ENCODE measurements at regions not wholly inside any gene's neighbourhood (a gene's known extent, or its start where the extent isn't known, plus 50 kb on each side); places are given as distances from the start of the nearest gene placed in this dataset.

DNA sequence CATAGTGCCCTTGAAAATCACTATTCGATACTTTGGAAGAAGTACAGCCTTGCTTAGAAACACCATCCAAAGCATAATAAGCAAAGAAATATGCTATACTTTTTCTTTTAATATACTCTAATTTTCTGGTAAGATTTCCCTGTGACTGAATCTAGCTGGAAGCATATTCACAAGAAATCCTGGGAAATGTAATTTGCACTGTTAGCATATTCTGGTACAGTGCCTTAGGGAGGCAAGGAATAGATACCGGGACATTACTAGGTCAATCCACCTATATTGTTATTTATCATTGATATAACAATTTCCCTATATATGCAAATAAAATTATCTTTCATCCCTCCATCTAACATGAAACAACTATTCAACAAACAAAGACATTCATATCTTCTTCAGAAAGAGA lies 1131.3 kb upstream of the PRR20A start:
- peaks cover 2% of the 10 kb centered on the region for H3K27me3 Mint-ChIP-seq (ENCODE audit: insufficient read depth, unreplicated experiment)
- no peak overlapping the region for H3K27ac Mint-ChIP-seq (ENCODE audit: low read depth, unreplicated experiment)
- intact Hi-C loops (cut with micrococcal nuclease): no loop called here
- ChIA-PET CTCF (no interaction called here), POLR2A (no interaction called here)
- H3K4me3 Mint-ChIP-seq (ENCODE audit: unreplicated experiment): no peak overlapping the region
- no peaks in the 10 kb centered on the region for H3K9me3 Mint-ChIP-seq (ENCODE audit: unreplicated experiment)
- TF ChIP-seq CTCF (IDR thresholded peaks at IDR 0.05; ENCODE audit: unreplicated experiment): no peak
- H3K4me1 Mint-ChIP-seq (ENCODE audit: insufficient read depth, unreplicated experiment): no peaks in the 10 kb centered on the region
- no peak for DNase-seq (ENCODE audit: unreplicated experiment)
- no TSS peak for BruUV-seq (replicated peaks)
- no peaks in the 10 kb centered on the region for H3K36me3 Mint-ChIP-seq (ENCODE audit: insufficient read depth, unreplicated experiment)

GRCh38 chr13:56012644-56013043 lies 1128.1 kb upstream of the PRR20A start:
- Mint-ChIP-seq H3K9me3 (ENCODE audit: unreplicated experiment) (no peaks in the 10 kb centered on the region), H3K4me3 (ENCODE audit: unreplicated experiment) (no peak overlapping the region), H3K36me3 (ENCODE audit: insufficient read depth, unreplicated experiment) (no peaks in the 10 kb centered on the region), H3K27ac (ENCODE audit: low read depth, unreplicated experiment) (no peak overlapping the region), H3K4me1 (ENCODE audit: insufficient read depth, unreplicated experiment) (no peaks in the 10 kb centered on the region), H3K27me3 (ENCODE audit: insufficient read depth, unreplicated experiment) (peaks cover 11% of the 10 kb centered on the region)
- intact Hi-C loops (cut with micrococcal nuclease): no loop called here
- POLR2A ChIA-PET: no interaction called here
- no peak for TF ChIP-seq CTCF (IDR thresholded peaks at IDR 0.05; ENCODE audit: unreplicated experiment)
- BruUV-seq (replicated peaks): no TSS peak
- CTCF ChIA-PET: interaction anchor here (0.8 kb wide), 1 partner anchor 10 kb away, joined by 3 read pairs; no protein-coding TSS in a partner anchor
- DNase-seq (ENCODE audit: unreplicated experiment): no peak

DNA sequence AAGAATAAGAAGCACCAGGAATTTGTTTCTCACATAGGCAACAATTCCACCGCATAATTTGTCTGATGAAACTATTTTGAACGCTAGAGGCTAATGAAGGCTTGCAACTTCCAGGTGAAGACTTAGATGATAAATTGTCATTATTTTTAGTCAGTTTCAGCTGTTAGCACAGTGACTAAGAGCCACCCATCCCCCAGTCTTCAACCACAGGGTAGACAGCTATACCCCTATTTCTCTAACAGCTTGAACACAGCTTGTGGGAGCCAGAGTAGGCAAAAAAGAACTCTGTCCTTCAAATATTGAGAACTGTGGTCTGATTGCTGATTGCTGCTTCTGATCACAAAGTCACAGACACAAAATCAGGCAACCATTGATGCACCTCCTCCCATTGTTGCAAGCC lies 1124.8 kb upstream of the PRR20A start:
- DNase-seq (ENCODE audit: unreplicated experiment): no peak
- no peak overlapping the region for H3K27ac Mint-ChIP-seq (ENCODE audit: low read depth, unreplicated experiment)
- H3K36me3 Mint-ChIP-seq (ENCODE audit: insufficient read depth, unreplicated experiment): no peaks in the 10 kb centered on the region
- no TSS peak for BruUV-seq (replicated peaks)
- H3K4me3 Mint-ChIP-seq (ENCODE audit: unreplicated experiment): no peak overlapping the region
- TF ChIP-seq CTCF (IDR thresholded peaks at IDR 0.05; ENCODE audit: unreplicated experiment): no peak
- ChIA-PET POLR2A (interaction anchor here (0.6 kb wide), 2 partner anchors 8 to 974 kb away, joined by 3 read pairs; no protein-coding TSS in a partner anchor), CTCF (no interaction called here)
- intact Hi-C loops (cut with micrococcal nuclease): no loop called here
- no peaks in the 10 kb centered on the region for H3K4me1 Mint-ChIP-seq (ENCODE audit: insufficient read depth, unreplicated experiment)
- H3K27me3 Mint-ChIP-seq (ENCODE audit: insufficient read depth, unreplicated experiment): peaks cover 11% of the 10 kb centered on the region
- H3K9me3 Mint-ChIP-seq (ENCODE audit: unreplicated experiment): no peaks in the 10 kb centered on the region

DNA sequence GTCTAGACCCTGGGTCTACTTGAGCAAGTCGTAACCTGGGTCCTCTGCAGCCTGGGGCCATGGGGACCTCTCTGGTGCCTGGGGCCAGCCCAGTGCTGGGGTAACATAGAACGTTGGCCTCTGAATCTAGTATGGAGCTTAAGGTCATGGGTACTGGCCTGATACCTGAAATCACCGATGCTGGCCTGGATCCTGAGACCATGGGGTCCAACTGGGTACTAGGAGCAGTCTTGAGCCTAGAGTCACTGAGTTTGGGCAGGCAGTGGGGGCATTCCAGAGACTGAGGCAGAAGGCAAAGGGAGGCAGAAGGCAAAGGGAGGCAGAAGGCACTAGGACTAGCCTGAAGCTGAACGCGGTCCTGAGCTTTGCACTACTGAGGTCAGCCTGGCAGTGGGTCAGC lies 1121.1 kb upstream of the PRR20A start:
- POLR2A ChIA-PET: no interaction called here
- Mint-ChIP-seq H3K36me3 (ENCODE audit: insufficient read depth, unreplicated experiment) (no peaks in the 10 kb centered on the region), H3K4me3 (ENCODE audit: unreplicated experiment) (no peak overlapping the region), H3K4me1 (ENCODE audit: insufficient read depth, unreplicated experiment) (no peaks in the 10 kb centered on the region), H3K9me3 (ENCODE audit: unreplicated experiment) (no peaks in the 10 kb centered on the region), H3K27ac (ENCODE audit: low read depth, unreplicated experiment) (no peak overlapping the region), H3K27me3 (ENCODE audit: insufficient read depth, unreplicated experiment) (peaks cover 7% of the 10 kb centered on the region)
- no TSS peak for BruUV-seq (replicated peaks)
- intact Hi-C loops (cut with micrococcal nuclease): no loop called here
- no peak for DNase-seq (ENCODE audit: unreplicated experiment)
- no peak for TF ChIP-seq CTCF (IDR thresholded peaks at IDR 0.05; ENCODE audit: unreplicated experiment)
- CTCF ChIA-PET: no interaction called here

Measured in MCF 10A (cell line).